Fibroblast of the aortic adventitia (primary cell): ENCODE measurements at regions not wholly inside any gene's neighbourhood (a gene's known extent, or its start where the extent isn't known, plus 50 kb on each side); places are given as distances from the start of the nearest gene placed in this dataset.
"Not testable (repeated sequence)": the region's sequence is repeated elsewhere in the genome, so short reads cannot be mapped to it uniquely, and the experiment has no call there.

Experiments
- DNase-seq: peaks from one replicate; pipeline ENCODE4 v3.0.0-alpha.2; 2010; ENCODE audit warnings: low read depth
- H3K4me3 ChIP-seq: 2 replicates; pipeline ENCODE4 v1.5.1; 2011; ENCODE audit warnings: low read depth, mild to moderate bottlenecking, control low read depth, low read length, moderate library complexity
- TF ChIP-seq, protein P1 (sequence below): IDR thresholded peaks from 2 replicates; pipeline ENCODE4 v1.5.1; 2011; ENCODE audit warnings: mild to moderate bottlenecking, low read length, control low read depth, inconsistent platforms; ENCODE audit not compliant: insufficient read depth

DNA sequence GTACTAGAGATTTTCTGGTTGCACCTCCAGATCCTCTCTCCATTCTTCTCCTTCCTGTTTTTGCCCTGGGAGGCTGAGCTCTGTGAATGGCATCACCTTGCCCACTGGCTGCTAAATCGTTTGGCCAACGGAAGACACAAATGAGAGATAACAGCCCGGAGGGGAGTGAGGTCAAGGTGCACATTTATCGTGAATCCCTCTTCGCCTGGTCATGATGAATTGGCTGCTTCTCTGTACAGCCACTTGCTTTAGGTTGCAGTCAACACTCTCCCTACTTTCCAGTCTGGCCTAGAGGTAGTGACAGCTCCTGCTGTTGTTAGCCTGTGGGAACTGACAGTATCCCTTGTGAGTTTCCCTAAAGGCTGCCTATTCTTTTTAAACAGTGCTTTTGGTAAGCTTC is 85.4 kb upstream of the CHCHD3 start:
- H3K4me3 ChIP-seq: no peak overlapping the region
- DNase-seq: no peak
- TF ChIP-seq, protein P1, sequence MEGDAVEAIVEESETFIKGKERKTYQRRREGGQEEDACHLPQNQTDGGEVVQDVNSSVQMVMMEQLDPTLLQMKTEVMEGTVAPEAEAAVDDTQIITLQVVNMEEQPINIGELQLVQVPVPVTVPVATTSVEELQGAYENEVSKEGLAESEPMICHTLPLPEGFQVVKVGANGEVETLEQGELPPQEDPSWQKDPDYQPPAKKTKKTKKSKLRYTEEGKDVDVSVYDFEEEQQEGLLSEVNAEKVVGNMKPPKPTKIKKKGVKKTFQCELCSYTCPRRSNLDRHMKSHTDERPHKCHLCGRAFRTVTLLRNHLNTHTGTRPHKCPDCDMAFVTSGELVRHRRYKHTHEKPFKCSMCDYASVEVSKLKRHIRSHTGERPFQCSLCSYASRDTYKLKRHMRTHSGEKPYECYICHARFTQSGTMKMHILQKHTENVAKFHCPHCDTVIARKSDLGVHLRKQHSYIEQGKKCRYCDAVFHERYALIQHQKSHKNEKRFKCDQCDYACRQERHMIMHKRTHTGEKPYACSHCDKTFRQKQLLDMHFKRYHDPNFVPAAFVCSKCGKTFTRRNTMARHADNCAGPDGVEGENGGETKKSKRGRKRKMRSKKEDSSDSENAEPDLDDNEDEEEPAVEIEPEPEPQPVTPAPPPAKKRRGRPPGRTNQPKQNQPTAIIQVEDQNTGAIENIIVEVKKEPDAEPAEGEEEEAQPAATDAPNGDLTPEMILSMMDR: no peak

DNA sequence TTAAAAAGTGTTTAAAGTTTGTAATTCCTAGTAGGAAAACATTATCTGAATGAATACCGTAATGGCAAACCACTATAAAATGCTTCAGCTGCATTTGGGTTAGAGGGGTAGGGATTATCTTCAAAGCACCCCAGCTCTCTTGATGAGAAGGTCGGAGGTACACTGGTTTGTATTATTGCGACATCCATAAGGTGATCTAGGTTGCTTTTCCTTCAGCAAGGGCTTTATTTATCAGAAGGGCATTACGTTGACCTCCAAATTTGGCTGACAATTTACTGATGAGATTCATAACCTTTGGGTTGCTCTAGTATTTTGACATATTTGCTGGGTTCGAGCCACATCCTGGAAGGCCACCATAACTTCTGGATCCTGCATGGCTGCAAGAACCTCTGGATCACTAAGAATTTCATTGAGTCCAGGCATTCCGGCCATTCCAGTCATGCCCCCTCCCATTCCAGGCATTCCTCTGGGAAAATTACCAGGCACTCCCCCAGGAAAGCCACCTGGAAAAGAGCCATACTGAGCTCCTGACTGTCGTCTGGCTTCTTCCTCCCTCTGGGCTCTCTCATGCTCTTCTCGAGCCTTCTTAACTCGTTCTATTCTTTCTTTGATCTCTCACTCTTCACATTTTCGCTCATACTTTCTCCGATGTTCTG is 83.6 kb upstream of the EXOC4 start:
- DNase-seq, H3K4me3 ChIP-seq: not testable (repeated sequence)

DNA sequence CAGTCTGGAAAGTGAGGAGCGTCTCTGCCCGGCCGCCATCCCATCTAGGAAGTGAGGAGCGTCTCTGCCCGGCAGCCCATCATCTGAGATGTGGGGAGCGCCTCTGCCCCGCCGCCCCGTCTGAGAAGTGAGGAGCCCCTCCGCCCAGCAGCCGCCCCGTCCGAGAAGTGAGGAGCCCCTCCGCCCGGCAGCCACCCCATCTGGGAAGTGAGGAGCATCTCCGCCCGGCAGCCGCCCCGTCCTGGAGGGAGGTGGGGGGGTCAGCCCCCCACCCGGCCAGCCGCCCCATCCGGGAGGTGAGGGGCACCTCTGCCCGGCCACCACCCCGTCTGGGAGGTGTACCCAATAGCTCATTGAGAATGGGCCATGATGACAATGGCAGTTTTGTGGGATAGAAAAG is 75.4 kb upstream of the EXOC4 start:
- not testable (repeated sequence) for H3K4me3 ChIP-seq, DNase-seq

DNA sequence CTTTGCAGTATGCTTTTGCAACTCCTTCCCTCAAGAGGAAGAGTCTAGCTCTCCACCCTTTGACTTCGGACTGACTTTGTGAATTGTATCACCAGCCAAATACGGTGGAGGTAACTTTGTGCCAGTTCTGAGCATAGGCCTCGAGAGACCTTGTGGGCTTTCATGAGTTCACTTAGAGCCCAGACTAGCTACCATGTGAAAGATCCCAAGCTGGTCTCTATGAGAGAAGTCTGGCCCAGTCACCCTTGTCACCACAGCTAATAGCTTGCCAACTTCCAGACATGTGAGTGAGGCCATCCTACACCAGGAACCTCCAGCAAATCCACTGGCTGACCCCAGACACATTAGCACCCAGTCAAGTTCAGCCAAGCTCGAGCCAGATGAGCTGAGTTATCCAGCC is 72.2 kb upstream of the EXOC4 start:
- no peak for DNase-seq
- H3K4me3 ChIP-seq: no peak overlapping the region
- TF ChIP-seq, protein P1: no peak

DNA sequence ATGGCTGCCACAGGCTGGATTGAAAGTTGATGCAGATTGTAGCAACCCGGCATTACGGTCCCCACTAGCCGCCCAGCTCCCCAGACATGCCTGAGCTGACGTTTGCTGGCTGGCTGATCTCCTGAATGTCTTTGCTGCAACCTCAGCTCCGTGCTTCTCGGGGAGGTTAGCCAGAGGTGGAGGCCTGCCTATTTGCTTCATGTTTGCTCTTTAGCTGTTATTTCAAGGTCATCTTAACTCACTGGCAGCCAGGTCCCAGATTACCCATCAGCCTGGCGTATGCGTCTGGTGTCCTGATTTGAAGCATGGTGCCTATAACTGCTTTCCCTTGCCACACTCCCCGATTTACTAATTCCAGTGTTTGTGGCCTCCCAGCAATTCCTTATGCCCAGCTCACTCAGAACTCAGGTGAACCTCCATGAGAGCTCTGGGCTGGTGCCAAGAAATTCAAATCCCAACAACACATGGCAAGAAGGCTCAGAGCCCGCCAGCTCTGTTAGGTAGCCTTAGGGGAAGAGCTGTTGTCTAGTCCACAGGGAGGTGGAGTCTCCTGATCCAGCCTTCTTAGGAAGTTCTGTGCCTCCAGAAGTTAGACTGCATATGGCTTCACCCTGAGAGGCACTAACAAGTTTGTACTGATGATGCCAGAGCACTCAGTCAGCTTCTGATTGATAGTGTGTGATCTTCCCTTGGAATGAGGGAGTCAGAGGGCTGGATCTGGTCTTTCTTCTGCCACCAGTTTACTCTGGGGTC is 69.7 kb upstream of the EXOC4 start:
- no peak overlapping the region for H3K4me3 ChIP-seq
- TF ChIP-seq, protein P1: no peak
- DNase-seq: no peak

DNA sequence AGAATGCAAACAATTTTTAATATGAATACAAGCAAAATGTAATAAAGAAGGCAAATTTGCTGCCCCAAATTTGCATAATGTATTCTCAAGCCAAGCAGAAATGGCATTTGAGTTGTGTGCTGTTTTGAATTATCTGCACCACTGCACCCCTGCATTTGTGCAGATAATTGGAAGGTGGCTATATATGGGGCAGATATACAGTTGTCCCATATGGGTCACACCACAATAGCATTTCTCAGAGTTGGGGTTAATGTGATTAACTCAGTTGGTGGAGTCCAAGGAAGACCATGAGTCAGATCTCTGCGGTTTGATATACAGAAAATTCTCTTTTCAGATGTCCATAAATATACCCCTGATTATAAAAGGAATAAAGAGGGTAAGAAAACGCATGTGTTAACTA is 68.9 kb upstream of the EXOC4 start:
- H3K4me3 ChIP-seq: no peak overlapping the region
- DNase-seq: no peak
- TF ChIP-seq, protein P1: no peak

DNA sequence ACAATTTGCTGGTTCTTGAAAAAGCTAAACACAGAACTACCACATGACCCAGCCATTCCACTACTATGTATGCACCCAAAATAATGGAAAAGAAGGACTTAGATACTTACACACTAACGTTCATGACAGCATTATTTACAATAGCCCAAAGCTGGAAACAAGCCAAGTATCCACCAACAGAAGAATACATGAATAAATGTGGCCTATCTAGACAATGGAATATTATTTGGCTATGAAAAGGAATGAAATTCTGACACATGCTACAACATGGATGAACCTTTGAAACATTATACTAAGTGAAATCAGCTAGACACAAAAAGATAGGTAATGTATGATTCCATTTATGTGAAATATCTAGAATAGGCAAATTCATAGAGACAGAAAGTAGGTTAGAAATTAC is 67.4 kb upstream of the EXOC4 start:
- no peak overlapping the region for H3K4me3 ChIP-seq
- TF ChIP-seq, protein P1: no peak

DNA sequence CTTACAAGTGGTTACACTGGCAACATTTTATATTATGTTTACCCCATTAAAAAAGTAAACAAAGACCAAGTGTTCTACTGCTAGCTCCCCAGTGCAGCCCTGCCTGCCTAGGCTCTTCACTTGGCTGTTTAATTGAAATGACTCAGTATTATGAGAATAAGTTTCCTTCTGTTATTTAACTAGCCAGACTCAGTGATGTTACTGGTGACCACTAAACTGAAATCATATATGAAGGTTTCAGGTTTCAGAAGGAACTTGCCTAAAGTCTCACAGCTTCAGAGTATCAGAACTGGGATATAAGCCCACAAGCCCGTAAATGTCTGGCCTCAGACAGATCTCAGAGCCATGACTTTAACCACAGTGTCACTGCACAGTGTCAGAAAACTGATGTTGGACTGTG is 66.8 kb upstream of the EXOC4 start:
- no peak for DNase-seq
- TF ChIP-seq, protein P1: no peak
- no peak overlapping the region for H3K4me3 ChIP-seq

More for the DNA sequence above, 67.4 kb upstream of the EXOC4 start:
- DNase-seq: no peak
